GM19438 (cell line): ENCODE measurements at regions not wholly inside any gene's neighbourhood (a gene's known extent, or its start where the extent isn't known, plus 50 kb on each side); places are given as distances from the start of the nearest gene placed in this dataset.
"Not testable (repeated sequence)": the region's sequence is repeated elsewhere in the genome, so short reads cannot be mapped to it uniquely, and the experiment has no call there.

ENCODE experiments used
- ATAC-seq: cut with Tn5 transposase; IDR thresholded peaks from one replicate; pipeline ENCODE4 v1.9.1; 2021; ENCODE audit warnings: low read depth; ENCODE audit not compliant: unreplicated experiment

DNA sequence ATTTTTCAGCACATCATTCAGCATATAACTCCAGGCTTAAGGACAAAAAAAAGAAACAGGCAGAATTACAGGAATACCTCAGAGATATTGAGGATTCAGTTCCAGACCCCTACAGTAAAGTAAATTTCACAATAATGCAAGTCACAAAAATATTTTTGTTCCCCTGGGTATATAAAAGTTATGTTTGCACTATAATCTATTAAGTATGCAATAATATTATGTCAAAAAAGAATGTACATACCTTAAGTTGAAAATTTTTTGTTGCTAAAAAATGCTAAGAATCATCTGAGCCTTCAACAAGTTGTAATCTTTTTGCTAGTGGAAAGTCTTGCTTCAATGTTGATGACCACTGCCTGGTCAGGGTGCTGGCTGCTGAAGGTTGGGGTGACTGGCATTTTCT lies 2532.5 kb downstream of the ARAP2 start:
- ATAC-seq: no peak

DNA sequence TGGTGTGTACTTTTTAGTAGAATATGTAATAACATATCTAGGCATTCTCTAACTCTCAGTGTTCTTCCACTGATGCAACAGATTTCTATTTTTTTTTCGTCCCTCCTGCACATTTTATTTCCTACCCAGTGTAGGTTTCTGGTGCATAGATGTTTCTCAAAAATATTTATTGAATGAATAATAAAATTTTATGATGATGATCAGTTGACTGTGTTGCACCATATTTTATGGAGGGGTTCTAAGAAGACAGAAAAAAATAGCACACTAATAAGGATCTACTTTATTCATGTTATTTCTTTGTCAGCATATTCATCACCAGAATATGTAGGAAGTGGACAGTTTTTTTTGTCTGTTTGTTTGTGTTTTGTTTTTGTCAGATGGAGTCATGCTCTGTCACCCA lies 2529.3 kb downstream of the ARAP2 start:
- ATAC-seq: no peak

DNA sequence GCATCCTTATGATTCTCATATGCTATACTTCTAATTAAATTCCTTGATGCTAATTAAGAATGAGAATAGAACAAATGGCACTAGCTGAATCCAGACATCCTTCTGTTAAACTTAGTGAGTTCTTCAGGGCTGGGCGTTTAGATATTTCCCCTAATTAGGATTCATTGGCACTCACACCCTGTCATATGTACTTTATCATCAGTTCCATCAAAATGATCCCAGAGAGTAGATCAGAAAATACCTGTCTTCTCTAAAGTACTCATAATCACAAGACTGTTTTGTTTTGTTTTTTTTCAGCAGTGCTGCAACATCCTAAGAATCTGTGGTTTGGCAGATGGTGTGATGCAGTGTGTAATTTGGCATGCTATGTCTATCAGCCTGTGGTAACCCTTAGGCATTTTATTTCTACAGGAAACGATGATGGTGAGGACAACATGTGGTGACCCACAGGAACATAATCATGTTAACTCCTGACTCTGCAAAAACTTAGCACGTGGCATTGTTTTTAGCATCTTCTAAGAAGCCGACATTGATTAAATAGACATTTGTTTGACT lies 2528.4 kb downstream of the ARAP2 start:
- no peak for ATAC-seq

DNA sequence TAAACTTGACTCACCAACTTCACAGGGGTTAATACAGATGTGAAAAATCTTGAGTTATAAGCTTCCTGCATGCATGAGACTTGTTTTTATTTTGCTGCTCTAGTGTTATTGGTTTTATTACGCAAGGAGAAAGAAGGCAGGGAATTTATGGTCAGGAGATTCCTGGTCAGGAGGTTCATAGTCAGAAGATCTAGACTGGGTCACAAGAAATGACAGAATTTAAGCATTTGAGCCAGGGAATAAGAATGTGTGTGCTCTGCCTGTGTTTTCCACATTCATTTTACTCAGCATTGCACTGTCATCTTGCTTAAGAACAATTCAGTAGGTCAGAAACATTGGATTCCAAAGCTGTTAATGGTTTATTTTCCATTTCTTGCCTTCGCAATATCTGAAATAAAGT lies 2522.1 kb downstream of the ARAP2 start:
- no peak for ATAC-seq

DNA sequence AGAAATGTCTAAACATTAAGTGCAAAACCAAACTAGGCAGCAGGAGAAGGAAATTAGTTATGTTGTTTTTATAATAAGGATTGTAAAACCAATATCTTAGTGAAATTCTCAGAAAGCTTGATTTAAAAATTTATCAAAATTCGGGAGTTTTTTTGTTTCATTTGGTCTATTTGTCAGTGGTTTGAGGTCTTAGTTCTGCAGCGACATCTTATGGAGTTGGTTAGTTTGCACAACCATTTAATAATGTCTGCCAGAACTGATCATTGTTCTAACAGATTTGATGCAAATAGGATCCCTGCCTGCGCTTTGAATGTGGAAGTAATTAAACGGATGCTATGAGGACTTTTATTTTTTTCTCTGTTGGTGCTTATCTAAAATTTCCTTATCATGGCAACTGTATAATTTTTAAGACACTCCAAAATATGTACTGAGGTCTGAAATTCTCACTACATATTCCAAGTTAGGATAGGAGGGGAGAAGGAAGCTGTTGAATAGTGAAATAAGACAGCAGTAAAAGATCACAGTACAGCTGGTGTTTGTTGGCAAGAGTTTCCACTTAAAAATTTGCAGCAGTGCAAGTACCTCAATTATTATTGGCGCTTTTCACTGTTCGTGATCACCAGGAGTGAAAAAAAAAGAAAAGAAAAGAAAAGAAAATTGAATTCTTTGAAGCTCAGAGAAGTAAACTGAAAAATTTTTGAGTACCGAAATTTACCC lies 2521.4 kb downstream of the ARAP2 start:
- ATAC-seq: no peak

DNA sequence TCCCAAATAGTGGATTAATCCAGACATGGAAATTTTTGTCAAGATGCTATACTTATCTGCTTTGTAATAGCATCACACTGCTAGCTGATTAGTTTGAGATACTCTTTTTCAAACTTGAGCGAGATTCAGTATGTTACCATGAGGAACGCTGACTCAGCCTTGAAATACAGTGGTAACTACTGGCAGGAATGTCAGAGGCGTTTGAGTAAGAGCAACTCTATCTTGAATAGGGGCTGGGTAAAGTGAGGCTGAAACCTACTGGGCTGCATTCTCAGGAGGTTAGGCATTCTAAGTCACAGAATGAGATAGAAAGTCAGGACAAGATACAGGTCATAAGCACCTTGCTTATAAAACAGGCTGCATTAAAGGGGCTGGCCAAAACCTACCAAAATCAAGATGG lies 2519.6 kb downstream of the ARAP2 start:
- no peak for ATAC-seq

DNA sequence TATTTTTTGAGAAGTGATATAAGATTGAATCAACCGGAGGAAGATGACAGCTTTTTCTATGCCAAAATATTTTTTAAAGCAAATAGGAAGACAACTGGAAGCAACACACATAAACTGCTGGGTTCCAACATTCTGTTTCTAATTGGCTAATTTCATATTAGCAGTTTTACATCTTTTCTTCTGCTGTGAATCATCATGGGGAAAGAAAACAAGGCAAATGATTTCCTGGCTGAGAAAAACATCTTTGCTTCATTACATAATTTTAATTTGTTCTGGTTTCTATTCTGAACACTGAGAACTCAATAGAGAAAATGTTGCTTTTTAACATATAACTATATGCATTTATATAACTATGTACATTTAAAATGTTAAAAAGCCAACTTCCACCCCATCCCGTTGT lies 2518.5 kb downstream of the ARAP2 start:
- ATAC-seq: no peak

DNA sequence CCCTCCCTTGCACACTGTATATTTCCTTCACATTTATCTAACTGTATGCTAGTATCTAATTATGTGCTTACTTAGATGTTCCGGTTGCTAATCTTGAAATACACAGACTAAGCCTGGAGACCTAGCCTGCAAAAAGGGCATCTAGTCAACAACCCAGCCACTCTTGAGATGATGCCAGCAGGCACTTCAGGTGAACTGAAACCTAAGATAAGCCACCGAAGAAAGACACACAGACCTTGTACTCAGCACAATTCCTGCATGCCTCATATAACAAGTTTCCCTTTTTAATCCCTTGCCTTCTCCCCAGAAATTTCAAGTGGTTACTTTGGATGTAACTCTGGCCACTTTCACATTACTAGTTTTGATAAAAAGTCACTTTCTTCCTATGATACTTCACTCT lies 2506.6 kb downstream of the ARAP2 start:
- ATAC-seq: no peak

DNA sequence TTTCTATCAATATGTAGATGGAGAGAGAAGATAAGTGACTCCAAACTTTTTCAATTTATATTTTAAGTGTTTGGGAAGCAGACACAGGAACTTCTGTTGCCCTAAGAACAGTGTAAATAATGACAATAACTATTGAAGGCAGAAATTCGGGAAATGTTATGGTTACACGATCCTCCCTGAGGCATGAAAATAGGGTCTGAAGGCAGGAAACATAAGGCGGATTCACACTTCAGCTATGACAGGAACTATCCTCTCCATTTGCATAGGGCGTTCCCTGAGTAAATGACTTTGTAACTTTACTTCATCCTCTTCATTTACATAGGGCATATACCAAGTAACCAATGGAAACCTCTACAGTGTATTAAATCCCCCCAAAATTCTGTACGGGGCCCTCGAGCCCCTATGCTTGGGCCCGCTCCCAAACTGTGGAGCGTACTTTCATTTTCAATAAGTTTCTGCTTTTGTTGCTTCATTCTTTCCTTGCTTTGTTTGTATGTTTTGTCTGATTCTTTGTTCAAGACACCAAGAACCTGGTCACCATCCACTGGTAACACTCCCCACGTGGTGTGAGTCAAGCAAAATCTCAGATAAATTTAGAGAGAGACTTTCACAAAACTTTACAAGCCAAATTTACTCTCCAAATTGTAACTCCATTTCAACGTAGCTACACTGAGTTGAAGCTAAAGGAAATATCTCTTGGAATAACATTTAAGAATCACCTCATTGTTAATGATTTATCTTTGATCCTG lies 2504.3 kb downstream of the ARAP2 start:
- no peak for ATAC-seq

DNA sequence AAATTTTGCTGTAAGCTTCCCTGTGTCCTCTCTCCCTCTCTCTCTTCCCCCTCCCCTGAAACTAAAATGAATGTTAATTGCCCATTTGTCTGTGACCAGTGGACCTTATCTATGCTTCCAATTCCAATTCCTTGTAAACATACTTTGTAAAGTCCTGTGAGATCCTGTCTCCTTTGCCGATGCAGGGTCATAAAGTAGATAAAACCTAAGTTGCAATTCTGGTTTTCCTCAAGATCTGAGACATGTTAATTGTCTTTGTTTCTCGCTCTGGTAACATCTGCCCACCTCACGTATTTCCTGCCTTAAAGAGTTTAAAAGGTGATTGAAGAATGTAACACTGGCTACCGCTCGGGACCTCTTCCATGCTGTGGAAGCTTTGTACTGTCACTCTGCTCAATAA lies 2503.4 kb downstream of the ARAP2 start:
- not testable (repeated sequence) for ATAC-seq

DNA sequence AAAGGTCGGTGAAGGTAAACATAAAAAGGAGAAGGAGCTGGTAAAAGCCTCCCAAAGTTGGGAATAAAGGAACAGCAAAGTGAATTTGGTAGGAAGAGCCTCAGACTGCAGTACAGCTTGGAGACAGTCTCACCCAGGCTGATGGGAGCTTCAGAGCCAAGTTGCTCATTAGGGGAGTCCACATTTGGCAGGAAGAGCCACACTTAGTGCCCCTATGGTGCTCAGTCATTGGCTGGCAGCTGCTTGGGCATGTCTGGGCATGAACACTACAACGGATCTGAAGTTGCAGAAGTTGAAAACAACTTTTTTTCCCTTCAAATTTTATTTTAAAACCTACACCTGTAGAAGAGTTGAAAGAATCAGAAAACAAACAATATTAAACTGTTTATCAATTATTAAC lies 2497.3 kb downstream of the ARAP2 start:
- ATAC-seq: no peak

DNA sequence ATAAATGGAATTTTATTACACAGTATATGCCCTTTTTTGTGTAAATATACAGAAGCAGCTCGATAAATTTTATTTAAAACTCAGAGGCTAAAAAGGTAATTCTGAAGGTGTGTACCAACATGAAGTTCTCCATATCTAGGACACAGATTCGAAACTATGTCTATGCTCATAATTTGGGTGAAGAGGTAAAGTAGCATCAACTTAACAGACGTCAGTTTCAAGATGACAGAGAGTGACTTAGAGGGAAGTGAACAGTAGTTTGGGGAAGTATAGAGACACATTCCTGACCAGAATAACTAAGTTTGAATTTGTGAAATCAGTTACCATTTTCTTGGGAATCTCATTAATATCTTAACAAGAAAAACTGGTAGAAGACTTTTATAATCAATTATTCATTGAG lies 2493.3 kb downstream of the ARAP2 start:
- no peak for ATAC-seq

DNA sequence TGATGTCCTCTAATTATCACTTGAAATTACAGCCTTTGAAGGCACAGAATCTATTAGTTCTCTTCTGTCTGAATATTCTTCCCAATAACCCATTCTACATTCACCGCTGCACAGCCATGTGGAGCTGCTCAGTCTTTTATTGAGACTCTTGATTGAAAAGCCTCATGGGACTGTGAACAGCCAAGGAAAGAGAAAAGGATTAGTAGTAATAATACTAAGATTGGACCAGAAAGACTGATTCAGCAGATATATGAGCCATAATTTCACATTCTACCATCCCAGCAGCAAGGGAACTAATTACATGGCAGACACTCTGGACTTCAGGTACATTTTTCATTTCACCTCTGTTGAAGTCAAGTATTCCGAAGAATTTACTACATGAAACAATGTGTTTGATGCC lies 2471.7 kb downstream of the ARAP2 start:
- ATAC-seq: no peak

DNA sequence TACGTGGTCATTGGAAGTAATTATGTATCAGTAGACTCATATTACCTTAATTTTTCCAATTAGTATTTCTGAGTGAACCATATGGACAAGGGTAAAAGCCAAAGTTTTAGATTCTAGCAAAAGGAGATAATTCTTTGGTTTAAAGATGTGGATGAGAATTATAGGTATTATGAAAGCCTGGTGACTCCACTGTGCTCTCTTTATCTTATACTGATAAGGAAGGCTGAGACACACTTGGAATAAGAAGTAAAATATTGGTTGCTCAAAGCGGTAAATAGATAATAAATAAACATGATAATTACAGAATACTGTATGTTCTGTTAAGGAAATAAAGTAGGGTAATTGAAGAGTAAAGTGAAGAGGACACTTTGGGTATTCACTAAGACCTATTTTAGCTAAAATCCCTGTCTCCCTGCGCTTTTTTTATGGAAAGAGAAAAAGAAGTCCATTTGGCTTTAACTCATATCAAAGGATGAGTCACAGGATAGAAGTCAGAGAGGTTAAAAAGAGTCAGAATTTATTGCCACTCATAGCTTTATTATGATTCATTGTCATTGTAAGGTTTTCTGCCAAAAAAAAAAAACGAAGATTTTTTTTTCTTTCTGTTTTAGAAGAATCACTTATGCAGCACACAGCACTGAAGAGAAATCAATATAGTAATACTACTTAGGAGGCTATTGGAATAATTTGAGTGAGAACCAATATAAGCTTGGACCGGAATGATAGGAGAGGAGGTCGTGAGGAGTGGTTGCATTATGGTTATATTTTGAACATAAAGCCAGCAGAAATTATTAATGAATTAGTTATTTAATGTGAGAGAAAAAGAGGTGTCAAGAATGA lies 2463.1 kb downstream of the ARAP2 start:
- ATAC-seq: no peak

DNA sequence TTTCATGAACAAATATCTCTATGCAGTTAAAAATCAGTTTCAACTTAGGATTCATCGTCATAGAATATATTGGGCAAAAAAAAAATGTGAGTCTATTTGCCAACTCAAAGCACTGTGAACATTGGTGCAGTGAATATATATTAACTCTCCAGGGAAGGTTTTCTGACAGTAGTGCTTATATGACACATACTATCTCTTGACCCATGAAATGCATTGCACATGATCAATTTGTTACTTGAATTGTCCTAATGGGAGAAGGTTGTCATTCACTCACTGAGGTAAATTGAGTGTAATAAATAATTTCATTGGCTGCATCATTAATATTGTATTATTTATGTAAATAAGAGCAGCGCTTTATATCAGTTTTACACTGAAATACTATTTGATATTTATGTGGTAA lies 2458.5 kb downstream of the ARAP2 start:
- ATAC-seq: no peak

DNA sequence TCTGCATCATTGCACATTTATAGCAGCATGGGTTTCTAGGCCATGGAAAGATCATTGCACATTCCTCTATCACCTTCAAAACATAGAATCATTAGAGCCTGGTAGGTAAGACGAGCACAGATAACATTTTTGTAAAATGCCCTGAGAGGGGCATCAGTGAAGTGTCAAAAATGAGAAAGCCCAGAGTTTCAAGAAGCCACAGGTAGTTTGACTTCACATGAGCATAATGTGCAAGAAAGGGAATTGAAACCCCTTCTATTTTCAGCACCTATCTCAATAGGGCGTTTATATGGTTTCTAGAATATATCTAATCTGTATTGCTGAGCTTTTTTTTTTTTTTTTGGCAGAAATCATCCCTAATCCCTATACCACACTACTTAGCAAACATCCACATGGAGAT lies 2441.7 kb downstream of the ARAP2 start:
- ATAC-seq: no peak

DNA sequence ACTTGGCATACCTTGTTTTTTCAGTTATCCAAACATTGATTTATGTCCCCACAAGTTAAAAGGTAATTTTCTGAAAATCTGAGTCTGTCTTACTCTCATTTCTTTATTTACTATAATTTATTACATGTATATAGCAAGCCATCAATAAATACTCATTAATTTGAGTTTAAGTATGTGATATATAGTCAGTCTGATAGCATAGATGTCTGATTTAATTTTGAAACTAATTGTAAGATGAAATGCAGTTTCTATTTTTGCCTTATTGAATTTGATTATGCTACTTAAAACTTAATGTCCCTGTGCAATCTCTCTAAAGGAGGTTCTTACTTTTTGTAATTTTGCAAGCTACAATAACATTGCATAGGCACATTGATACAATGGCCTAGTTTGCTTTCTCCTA lies 2418.6 kb downstream of the ARAP2 start:
- ATAC-seq: no peak

DNA sequence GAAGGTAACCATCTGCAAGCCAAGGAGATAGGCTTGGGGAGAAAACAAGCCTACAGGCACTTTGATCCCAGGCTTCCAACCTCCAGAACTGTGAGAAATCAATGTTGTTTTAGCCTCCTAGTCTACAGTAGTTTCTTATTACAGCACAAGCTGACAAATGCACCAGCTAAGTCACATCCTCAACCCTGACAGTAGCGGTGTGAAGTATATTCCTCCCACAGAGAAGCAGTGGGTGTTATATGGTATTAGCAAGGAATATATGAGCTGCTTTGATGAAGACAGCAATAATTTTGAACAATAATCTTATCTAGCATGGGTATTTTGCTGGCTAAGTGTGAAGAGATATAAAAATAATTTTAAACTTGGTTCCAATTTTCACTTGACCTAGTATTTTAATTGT lies 2415.0 kb downstream of the ARAP2 start:
- not testable (repeated sequence) for ATAC-seq

DNA sequence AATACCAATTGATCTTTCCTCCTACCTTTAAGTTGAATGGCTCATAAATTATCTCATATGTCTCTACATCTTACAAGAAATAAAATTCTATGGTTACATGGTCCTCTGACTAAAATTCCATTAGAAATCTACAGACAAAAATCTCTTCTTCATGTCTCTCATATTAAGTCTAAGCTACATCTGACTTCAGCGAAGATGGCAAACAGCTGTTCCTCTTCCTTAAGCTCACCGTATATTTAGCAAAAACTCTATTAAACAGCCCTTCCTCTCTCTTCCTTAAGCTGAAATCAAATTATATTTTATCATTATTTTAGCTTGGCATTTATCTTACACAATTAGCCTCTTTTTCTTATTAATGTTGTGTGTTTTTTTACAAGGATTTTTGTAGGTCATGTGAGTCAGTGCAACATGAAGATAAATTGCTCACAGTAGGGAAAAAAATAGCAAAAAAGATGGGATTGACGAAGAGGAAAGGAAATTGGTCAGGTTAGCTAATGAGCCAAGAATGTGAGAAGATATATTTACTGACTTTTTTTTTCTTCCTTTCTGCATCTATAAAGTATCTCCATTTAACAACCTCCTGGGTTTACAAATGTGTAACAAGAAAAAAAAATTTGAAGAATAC lies 2412.8 kb downstream of the ARAP2 start:
- ATAC-seq: no peak

DNA sequence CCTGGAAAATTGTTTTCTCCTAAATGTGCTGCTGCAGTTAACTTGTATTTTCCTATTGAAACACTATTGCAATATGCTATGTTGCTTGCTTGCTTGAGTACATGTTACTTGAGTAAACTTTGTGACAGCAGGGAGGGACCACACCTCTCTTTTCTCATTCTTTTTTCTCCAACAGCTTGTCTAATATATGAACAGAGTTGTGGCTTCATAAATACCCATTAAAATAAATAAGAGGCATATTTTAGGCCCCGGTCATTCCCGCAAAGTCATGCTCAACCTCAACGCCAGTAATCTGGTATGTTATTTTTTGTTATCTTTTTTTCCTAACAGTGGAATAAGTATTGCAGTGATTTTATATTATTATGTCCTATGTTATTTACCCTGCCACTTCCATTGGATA lies 2408.6 kb downstream of the ARAP2 start:
- not testable (repeated sequence) for ATAC-seq
